Fibroblast of mammary gland (primary cell): ENCODE measurements at regions not wholly inside any gene's neighbourhood (a gene's known extent, or its start where the extent isn't known, plus 50 kb on each side); places are given as distances from the start of the nearest gene placed in this dataset.

Experiments used
- DNase-seq: peaks from one replicate; pipeline ENCODE4 v3.0.0-alpha.2; 2010; ENCODE audit warnings: low read depth
- H3K4me3 ChIP-seq: 2 replicates; pipeline ENCODE4 v1.5.1; 2011; ENCODE audit warnings: low read depth, mild to moderate bottlenecking, low read length, moderate library complexity; ENCODE audit not compliant: control insufficient read depth
- TF ChIP-seq, protein P1 (sequence below): conservative IDR thresholded peaks from 2 replicates; pipeline ENCODE4 v1.5.1; 2011; ENCODE audit warnings: low read depth, low read length, inconsistent platforms; ENCODE audit not compliant: control insufficient read depth, insufficient read depth

DNA sequence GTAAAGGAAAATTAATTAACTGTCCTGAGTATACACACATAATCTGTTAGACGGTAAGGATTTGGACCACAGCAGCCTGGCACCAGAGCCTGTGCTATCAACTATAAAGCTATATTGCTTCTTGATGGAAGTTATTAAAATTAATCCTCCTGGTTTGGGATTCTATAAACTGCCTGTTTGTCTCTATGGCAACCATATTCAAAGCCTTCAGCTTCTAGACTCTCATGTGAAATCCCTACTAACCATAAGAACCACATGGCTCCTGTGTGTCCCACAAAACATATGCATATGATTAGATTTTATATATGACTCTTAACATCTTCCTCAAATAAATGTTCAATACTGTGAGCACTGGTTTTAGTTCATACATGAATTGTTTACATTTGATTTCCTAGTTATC, 380.8 kb downstream of the ANKRD50 start:
- TF ChIP-seq, protein P1, sequence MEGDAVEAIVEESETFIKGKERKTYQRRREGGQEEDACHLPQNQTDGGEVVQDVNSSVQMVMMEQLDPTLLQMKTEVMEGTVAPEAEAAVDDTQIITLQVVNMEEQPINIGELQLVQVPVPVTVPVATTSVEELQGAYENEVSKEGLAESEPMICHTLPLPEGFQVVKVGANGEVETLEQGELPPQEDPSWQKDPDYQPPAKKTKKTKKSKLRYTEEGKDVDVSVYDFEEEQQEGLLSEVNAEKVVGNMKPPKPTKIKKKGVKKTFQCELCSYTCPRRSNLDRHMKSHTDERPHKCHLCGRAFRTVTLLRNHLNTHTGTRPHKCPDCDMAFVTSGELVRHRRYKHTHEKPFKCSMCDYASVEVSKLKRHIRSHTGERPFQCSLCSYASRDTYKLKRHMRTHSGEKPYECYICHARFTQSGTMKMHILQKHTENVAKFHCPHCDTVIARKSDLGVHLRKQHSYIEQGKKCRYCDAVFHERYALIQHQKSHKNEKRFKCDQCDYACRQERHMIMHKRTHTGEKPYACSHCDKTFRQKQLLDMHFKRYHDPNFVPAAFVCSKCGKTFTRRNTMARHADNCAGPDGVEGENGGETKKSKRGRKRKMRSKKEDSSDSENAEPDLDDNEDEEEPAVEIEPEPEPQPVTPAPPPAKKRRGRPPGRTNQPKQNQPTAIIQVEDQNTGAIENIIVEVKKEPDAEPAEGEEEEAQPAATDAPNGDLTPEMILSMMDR = no peak
- no peak overlapping the region for H3K4me3 ChIP-seq
- no peak for DNase-seq

DNA sequence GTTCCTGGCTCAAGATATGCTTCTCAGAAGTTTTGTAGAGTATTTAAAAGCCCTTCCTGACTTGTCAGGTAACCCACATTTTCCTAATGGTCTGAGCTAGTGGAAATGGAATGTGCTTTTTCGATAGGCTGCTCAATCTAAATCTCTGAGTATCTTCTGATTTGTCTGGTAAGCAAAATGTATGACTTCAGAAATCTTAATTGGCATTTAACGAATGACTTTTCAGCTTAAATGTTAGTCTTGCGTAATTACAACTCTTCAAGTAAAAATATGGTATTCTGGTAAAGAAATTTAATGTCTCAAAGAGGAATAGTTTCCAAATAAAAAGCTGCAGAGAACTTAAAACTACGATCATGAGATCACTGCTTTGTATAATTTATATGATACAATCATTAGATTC, 379.1 kb downstream of the ANKRD50 start:
- no peak for DNase-seq

DNA sequence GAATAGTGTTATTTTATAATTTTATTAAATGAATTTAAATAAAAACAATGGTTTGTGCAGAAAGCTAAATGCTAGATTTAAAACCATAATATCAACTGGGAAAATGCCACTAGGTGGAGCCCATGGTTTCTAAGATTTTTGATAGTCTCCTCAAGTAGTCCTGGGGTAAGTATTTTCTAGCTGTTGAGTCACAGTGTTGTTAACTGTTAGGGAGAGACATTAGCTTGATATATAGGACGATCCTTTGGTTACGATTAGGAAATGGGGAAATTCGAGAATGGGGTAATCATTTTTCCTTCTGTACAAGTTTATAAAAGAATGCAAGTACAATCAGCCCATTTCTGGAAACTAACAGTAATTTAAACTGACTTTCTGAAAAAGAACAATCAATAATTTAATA, 378.4 kb downstream of the ANKRD50 start:
- H3K4me3 ChIP-seq = no peak overlapping the region
- TF ChIP-seq, protein P1 = peak; percentile 71
- peak; percentile 93 for DNase-seq

More for the DNA sequence above, 379.1 kb downstream of the ANKRD50 start:
- TF ChIP-seq, protein P1 = no peak
- H3K4me3 ChIP-seq = no peak overlapping the region

DNA sequence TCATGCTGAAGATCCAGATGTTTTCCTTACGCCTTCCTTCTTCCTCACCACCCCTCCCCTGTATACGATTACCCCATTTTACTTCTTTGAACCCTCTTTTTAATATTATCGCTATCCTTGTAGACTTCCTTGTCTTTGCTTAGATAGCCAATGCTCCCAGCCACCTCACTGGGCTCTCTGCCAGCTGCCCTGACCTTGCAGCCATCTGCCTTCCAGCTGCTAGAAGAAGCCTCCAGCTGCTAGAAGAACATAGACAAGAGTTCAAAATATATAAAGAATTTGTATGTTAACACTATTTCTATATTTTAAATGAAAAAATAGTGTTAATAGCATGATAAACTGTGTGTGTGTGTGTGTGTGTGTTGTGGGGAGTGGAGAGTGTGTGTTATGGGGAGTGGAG, 374.7 kb downstream of the ANKRD50 start:
- no peak overlapping the region for H3K4me3 ChIP-seq
- DNase-seq = peak; percentile 63
- TF ChIP-seq, protein P1 = no peak

DNA sequence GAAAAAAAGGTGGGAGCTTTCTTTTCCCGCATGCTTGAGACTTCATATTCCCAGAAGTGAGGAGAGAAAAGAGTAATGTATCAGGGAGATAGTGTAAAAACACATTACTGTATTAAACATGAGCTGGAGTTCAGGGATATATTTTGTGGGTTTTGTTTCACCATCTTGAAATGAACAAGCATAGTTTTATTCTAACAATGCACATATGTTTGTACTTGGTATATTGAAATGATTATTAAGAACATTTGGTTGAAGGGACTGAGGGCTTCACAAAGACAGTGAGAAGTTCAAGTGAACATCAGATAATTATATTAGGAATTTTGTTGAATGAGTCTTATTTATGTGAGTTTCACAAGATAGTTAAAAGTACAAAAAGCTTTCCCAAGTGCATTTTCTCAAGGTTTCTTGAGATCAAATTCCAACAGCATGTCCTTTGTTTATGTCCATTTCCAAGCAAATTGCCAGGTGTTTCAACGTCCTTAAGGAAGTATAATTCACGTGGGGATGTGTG, 368.8 kb downstream of the ANKRD50 start:
- DNase-seq = no peak
- no peak overlapping the region for H3K4me3 ChIP-seq
- TF ChIP-seq, protein P1 = no peak

DNA sequence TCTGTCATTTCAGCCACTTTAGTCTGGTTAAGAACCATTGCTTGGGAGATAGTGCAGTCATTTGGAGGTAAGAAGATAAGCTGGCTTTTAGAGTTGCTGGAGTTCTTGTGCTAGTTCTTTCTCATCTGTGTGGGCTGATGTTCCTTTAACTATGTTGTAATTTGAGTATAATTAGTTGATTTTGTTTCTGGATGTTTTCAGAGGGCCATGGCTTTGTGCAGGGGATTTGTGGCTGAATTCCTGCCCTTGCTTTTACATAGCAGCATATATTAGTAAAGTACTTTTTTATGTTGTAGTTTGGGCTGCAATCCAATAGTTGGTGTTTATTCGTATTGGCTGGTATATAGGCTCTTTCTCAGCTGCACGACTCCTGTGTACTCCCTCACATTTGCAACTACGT, 339.6 kb downstream of the ANKRD50 start:
- no peak for DNase-seq

More for the DNA sequence above, 339.6 kb downstream of the ANKRD50 start:
- no peak overlapping the region for H3K4me3 ChIP-seq
- TF ChIP-seq, protein P1 = no peak
